Cardiac muscle cell (in vitro differentiated cells and primary cell): ENCODE measurements at regions not wholly inside any gene's neighbourhood (a gene's known extent, or its start where the extent isn't known, plus 50 kb on each side); places are given as distances from the start of the nearest gene placed in this dataset.
"Not testable (repeated sequence)": the region's sequence is repeated elsewhere in the genome, so short reads cannot be mapped to it uniquely, and the experiment has no call there.

Source experiments
- DNase-seq, 2 donors: peaks; one replicate each; pipeline versions ENCODE4 v3.0.0 to v3.0.0-alpha.2; 2010 to 2017; ENCODE audit warnings: low read depth in 1 of 2, low spot score in 1 of 2
- H3K27ac ChIP-seq: fragments of 200-600 bp; sonication (generic); 2 replicates; pipeline ENCODE4 v1.5.1; 2016
- H3K27me3 ChIP-seq: fragments of 200-600 bp; sonication (generic); 2 replicates; pipeline ENCODE4 v1.6.0; 2016; ENCODE audit warnings: control low read depth
- H3K36me3 ChIP-seq: fragments of 200-600 bp; sonication (generic); 2 replicates; pipeline ENCODE4 v1.5.1; 2016; ENCODE audit warnings: control low read depth
- H3K4me1 ChIP-seq: fragments of 200-600 bp; sonication (generic); 2 replicates; pipeline ENCODE4 v1.8.1; 2017; ENCODE audit warnings: low read depth, mild to moderate bottlenecking, mixed run types
- H3K4me3 ChIP-seq: fragments of 200-600 bp; sonication (generic); 2 replicates; pipeline ENCODE4 v1.5.1; 2016; ENCODE audit warnings: mild to moderate bottlenecking
- H3K9me3 ChIP-seq: fragments of 200-600 bp; sonication (generic); 2 replicates; pipeline ENCODE4 v1.5.1; 2017; ENCODE audit warnings: low read depth, mild to moderate bottlenecking, control low read depth
- TF ChIP-seq, protein P1 (sequence below): IDR thresholded peaks from 2 replicates; pipeline ENCODE4 v1.5.1; 2012; ENCODE audit warnings: low read depth, mild to moderate bottlenecking, low read length

DNA sequence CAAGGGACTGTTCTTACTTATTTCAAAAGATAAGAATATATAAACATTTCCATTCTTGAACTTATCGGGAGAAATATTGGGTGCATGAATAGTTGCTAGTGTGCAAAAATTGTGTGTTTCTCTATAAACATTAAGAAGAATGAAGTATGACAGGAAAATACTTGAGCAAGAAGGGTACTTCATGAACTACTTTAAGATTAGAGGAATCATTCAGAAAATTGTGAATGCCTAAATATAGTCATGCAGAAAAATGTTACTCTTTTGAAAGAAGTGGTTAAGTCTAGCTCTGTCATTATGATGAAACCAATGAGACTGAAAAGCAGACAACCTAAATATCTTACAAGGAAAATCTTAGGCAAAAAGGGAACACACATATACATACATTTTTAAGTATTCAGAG, 207.8 kb upstream of the PCDH18 start:
- no peaks in the 10 kb centered on the region for H3K9me3 ChIP-seq
- H3K4me3 ChIP-seq = no peak overlapping the region
- H3K27me3 ChIP-seq = no peaks in the 10 kb centered on the region
- no peak overlapping the region for H3K27ac ChIP-seq
- H3K36me3 ChIP-seq = no peaks in the 10 kb centered on the region
- H3K4me1 ChIP-seq = no peaks in the 10 kb centered on the region
- peak in 1 of 2 donors; percentile 12 for DNase-seq
- TF ChIP-seq, protein P1, sequence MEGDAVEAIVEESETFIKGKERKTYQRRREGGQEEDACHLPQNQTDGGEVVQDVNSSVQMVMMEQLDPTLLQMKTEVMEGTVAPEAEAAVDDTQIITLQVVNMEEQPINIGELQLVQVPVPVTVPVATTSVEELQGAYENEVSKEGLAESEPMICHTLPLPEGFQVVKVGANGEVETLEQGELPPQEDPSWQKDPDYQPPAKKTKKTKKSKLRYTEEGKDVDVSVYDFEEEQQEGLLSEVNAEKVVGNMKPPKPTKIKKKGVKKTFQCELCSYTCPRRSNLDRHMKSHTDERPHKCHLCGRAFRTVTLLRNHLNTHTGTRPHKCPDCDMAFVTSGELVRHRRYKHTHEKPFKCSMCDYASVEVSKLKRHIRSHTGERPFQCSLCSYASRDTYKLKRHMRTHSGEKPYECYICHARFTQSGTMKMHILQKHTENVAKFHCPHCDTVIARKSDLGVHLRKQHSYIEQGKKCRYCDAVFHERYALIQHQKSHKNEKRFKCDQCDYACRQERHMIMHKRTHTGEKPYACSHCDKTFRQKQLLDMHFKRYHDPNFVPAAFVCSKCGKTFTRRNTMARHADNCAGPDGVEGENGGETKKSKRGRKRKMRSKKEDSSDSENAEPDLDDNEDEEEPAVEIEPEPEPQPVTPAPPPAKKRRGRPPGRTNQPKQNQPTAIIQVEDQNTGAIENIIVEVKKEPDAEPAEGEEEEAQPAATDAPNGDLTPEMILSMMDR = no peak

DNA sequence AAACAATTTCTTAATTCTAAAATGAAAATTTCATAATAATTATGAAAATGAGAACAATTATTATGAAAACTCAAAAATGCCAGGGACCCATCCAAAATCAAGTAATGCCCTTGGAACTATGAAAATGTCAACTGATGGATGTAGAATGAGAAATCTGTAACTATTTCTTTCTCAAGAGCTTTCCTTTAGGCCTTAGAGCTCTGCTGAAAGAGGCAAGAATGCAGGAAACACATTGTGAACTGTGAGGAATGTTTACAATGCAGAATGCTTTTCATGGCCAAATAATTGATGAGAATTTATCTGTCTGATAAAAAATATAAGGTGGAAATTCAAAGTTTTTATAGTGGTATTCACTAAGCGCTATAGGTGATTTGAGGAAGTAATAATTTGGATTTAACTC, 207.1 kb upstream of the PCDH18 start:
- no peak overlapping the region for H3K4me3 ChIP-seq
- H3K27ac ChIP-seq = no peak overlapping the region
- H3K27me3 ChIP-seq = no peaks in the 10 kb centered on the region
- H3K4me1 ChIP-seq = no peaks in the 10 kb centered on the region
- H3K9me3 ChIP-seq = no peaks in the 10 kb centered on the region
- DNase-seq = no peak
- TF ChIP-seq, protein P1 = no peak
- H3K36me3 ChIP-seq = no peaks in the 10 kb centered on the region

GRCh38 chr4:137738375-137738990, 206.2 kb upstream of the PCDH18 start:
- H3K4me1 ChIP-seq = no peaks in the 10 kb centered on the region
- H3K9me3 ChIP-seq = no peaks in the 10 kb centered on the region
- H3K36me3 ChIP-seq = no peaks in the 10 kb centered on the region
- no peaks in the 10 kb centered on the region for H3K27me3 ChIP-seq
- no peak overlapping the region for H3K4me3 ChIP-seq
- no peak overlapping the region for H3K27ac ChIP-seq
- TF ChIP-seq, protein P1 = no peak
- DNase-seq = peak in 1 of 2 donors; percentile 4

DNA sequence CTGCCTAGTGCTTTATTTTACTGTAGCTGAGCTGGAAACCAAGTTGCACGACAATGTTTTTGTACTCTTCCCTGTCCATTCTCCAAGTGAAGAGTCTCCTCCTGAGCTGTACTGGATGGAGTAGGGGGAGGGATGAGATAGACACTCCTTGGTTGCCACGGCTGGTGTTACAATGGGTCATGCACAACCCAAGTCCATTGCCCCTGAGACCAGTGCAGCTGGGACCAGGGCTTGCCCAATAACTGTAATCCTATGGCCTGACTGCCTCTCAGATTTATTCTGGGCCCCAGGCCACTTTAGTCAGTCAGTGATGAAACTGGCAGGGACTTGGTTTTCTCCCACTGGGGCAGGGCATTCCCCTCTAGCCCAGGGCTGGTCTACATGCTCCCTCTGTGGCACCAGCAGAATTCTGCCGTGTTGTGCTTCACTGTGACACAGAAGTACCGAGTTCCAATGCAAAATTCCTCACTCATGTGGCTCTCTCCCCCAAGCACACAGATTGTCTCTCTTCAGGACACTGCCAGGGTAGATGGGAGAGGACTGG, 203.3 kb upstream of the PCDH18 start:
- no peak overlapping the region for H3K4me3 ChIP-seq
- no peaks in the 10 kb centered on the region for H3K4me1 ChIP-seq
- no peak for DNase-seq
- H3K27me3 ChIP-seq = no peaks in the 10 kb centered on the region
- no peaks in the 10 kb centered on the region for H3K9me3 ChIP-seq
- H3K27ac ChIP-seq = no peak overlapping the region
- TF ChIP-seq, protein P1 = no peak
- H3K36me3 ChIP-seq = no peaks in the 10 kb centered on the region

- peak in 1 of 2 donors; percentile 34 for DNase-seq
- not testable (repeated sequence) for H3K36me3 ChIP-seq, H3K27ac ChIP-seq, H3K4me1 ChIP-seq, H3K9me3 ChIP-seq, H3K27me3 ChIP-seq, H3K4me3 ChIP-seq
- TF ChIP-seq, protein P1 = peak; percentile 20
Measured at GRCh38 chr4:137733174-137734141, 201.2 kb upstream of the PCDH18 start.
